ENCODE measurements at regions not wholly inside any gene's neighbourhood (a gene's known extent, or its start where the extent isn't known, plus 50 kb on each side); places are given as distances from the start of the nearest gene placed in this dataset.
A peak's percentile ranks its signal among the peaks of the same experiment; 100 is the strongest.

DNA sequence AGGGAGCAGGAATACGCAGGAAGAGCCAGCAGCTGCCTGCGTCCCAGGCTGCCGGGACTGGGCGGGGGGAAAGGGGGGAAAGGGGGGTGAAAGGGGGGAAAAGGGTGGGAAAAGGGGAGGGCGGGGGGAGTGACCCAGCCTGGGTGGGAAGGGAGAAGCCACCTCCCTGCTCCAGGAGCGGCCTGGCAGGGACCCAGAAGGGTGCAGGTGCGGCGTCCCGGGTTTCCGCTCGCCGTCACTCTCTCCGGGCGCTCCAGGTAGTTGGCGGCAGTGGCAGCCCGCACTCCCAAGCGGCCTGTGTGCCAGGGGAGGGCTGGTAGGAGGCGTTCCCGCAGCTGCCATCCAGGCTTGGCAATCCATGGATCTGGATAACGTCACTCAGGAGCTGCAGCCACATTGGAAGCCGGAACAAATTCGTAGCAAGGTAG, 141.0 kb upstream of the NGF start:
- TF ChIP-seq RAD21 (IDR thresholded peaks at IDR 0.05; ENCODE audit: low read depth) (no peak), NFIC (IDR thresholded peaks at IDR 0.05) (0 out of 2 replicates have a peak, but pooled peaks have one; percentile 19), FOXM1 (IDR thresholded peaks at IDR 0.05; ENCODE audit: borderline replicate concordance, low read depth) (no peak), YY1 (IDR thresholded peaks at IDR 0.05; ENCODE audit: low read depth) (no peak), EGR1 (IDR thresholded peaks at IDR 0.05) (no peak), CEBPB (IDR thresholded peaks at IDR 0.05) (no peak)
- TF ChIP-seq, protein P1, sequence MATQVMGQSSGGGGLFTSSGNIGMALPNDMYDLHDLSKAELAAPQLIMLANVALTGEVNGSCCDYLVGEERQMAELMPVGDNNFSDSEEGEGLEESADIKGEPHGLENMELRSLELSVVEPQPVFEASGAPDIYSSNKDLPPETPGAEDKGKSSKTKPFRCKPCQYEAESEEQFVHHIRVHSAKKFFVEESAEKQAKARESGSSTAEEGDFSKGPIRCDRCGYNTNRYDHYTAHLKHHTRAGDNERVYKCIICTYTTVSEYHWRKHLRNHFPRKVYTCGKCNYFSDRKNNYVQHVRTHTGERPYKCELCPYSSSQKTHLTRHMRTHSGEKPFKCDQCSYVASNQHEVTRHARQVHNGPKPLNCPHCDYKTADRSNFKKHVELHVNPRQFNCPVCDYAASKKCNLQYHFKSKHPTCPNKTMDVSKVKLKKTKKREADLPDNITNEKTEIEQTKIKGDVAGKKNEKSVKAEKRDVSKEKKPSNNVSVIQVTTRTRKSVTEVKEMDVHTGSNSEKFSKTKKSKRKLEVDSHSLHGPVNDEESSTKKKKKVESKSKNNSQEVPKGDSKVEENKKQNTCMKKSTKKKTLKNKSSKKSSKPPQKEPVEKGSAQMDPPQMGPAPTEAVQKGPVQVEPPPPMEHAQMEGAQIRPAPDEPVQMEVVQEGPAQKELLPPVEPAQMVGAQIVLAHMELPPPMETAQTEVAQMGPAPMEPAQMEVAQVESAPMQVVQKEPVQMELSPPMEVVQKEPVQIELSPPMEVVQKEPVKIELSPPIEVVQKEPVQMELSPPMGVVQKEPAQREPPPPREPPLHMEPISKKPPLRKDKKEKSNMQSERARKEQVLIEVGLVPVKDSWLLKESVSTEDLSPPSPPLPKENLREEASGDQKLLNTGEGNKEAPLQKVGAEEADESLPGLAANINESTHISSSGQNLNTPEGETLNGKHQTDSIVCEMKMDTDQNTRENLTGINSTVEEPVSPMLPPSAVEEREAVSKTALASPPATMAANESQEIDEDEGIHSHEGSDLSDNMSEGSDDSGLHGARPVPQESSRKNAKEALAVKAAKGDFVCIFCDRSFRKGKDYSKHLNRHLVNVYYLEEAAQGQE (IDR thresholded peaks at IDR 0.05; ENCODE audit: low read depth) = no peak
